IMR-90 (cell line): ENCODE measurements at regions not wholly inside any gene's neighbourhood (a gene's known extent, or its start where the extent isn't known, plus 50 kb on each side); places are given as distances from the start of the nearest gene placed in this dataset.

Experiments
- ATAC-seq: fragments of 200-7000 bp; cut with Tn5 transposase; 2 replicates; pipeline ENCODE4 v1.9.1; 2020; ENCODE audit warnings: low read depth, mild to moderate bottlenecking, moderate library complexity
- BruUV-seq: library from RNA; stranded (reverse); fragments of 400-500 nt; replicated peaks from 2 replicates; lab custom pipeline; 2021; lab: Mats Ljungman, UMichigan
- CTCF ChIA-PET: fragments of 300-600 bp; formaldehyde crosslinking; extraction: SDS; loops from one replicate; lab custom pipeline; 2021; ENCODE audit warnings: antibody characterized with exemption; lab: Yijun Ruan, JAX
- POLR2A ChIA-PET: fragments of 300-600 bp; sonication (Branson Sonifier 250); formaldehyde crosslinking; loops from one replicate; lab custom pipeline; 2022; ENCODE audit warnings: antibody characterized with exemption; ENCODE audit not compliant: unreplicated experiment; lab: Charles Lee
- DNase-seq: peaks from one replicate; pipeline ENCODE4 v3.0.0; 2013
- H2AFZ ChIP-seq: replicated peaks from 2 replicates; pipeline ENCODE3; 2013; ENCODE audit warnings: low read length, mild to moderate bottlenecking; ENCODE audit not compliant: poor library complexity
- H2AK5ac ChIP-seq: 2 replicates; pipeline ENCODE4 v1.6.1; 2013; ENCODE audit warnings: low read depth, low read length, inconsistent platforms
- H2AK9ac ChIP-seq: replicated peaks from 2 replicates; pipeline ENCODE3; 2013; ENCODE audit warnings: mild to moderate bottlenecking, low read depth, low read length, moderate library complexity; ENCODE audit not compliant: poor library complexity
- H2BK120ac ChIP-seq: 2 replicates; pipeline ENCODE4 v1.6.1; 2013; ENCODE audit warnings: low read depth, low read length, inconsistent platforms
- H2BK15ac ChIP-seq: 3 replicates; pipeline ENCODE4 v1.6.1; 2013; ENCODE audit warnings: low read depth, low read length, inconsistent platforms
- H2BK20ac ChIP-seq: 2 replicates; pipeline ENCODE4 v1.6.1; 2013; ENCODE audit warnings: low read depth, mild to moderate bottlenecking, inconsistent platforms, low read length, moderate library complexity
- H2BK5ac ChIP-seq: 2 replicates; pipeline ENCODE4 v1.6.1; 2013; ENCODE audit warnings: mild to moderate bottlenecking, low read depth, low read length, inconsistent platforms; ENCODE audit not compliant: poor library complexity, severe bottlenecking
- H3K14ac ChIP-seq: replicated peaks from 2 replicates; pipeline ENCODE4 v1.6.1; 2013; ENCODE audit warnings: low read depth, low read length, inconsistent platforms
- H3K18ac ChIP-seq: 2 replicates; pipeline ENCODE4 v1.6.1; 2013; ENCODE audit warnings: low read depth, low read length, control low read depth
- H3K23ac ChIP-seq: 2 replicates; pipeline ENCODE4 v1.6.1; 2013; ENCODE audit warnings: low read depth, low read length, inconsistent platforms
- H3K27ac ChIP-seq: 2 replicates; pipeline ENCODE4 v1.5.1; 2013; ENCODE audit warnings: mild to moderate bottlenecking, control low read depth, low read length; ENCODE audit not compliant: insufficient read depth
- H3K27me3 ChIP-seq: 2 replicates; pipeline ENCODE4 v1.6.1; 2013; ENCODE audit warnings: low read length; ENCODE audit not compliant: control insufficient read depth, insufficient read depth
- H3K36me3 ChIP-seq: 2 replicates; pipeline ENCODE4 v1.6.1; 2013; ENCODE audit warnings: low read length, mixed read lengths; ENCODE audit not compliant: control insufficient read depth, insufficient read depth
- H3K4ac ChIP-seq: 2 replicates; pipeline ENCODE4 v1.6.1; 2013; ENCODE audit warnings: low read depth, low read length, inconsistent platforms
- H3K4me1 ChIP-seq: 2 replicates; pipeline ENCODE4 v1.6.1; 2013; ENCODE audit warnings: low read length, mixed read lengths; ENCODE audit not compliant: control insufficient read depth, insufficient read depth
- H3K4me2 ChIP-seq: 2 replicates; pipeline ENCODE4 v1.6.1; 2013; ENCODE audit warnings: low read depth, mild to moderate bottlenecking, control low read depth, low read length, moderate library complexity
- H3K4me3 ChIP-seq: 2 replicates; pipeline ENCODE4 v1.5.1; 2013; ENCODE audit warnings: low read depth, mild to moderate bottlenecking, control low read depth, low read length, moderate library complexity; ENCODE audit not compliant: insufficient read depth
- H3K56ac ChIP-seq: 2 replicates; pipeline ENCODE4 v1.6.1; 2013; ENCODE audit warnings: low read length, inconsistent platforms; ENCODE audit not compliant: insufficient read depth; ENCODE audit errors: extremely low read depth
- H3K79me1 ChIP-seq, 2 experiments: 2 replicates each; pipeline ENCODE4 v1.6.1; 2013; ENCODE audit warnings: low read length in 2 of 2, inconsistent platforms in 1 of 2, low read depth in 1 of 2
- H3K9ac ChIP-seq: 2 replicates; pipeline ENCODE4 v1.6.1; 2013; ENCODE audit warnings: low read depth, low read length, control low read depth
- H3K9me1 ChIP-seq: 2 replicates; pipeline ENCODE4 v1.6.1; 2013; ENCODE audit warnings: low read length, inconsistent platforms; ENCODE audit not compliant: insufficient read depth
- H3K9me3 ChIP-seq: 2 replicates; pipeline ENCODE4 v1.6.1; 2013; ENCODE audit warnings: low read length; ENCODE audit not compliant: control insufficient read depth, insufficient read depth
- H4K20me1 ChIP-seq: 2 replicates; pipeline ENCODE4 v1.6.1; 2013; ENCODE audit warnings: low read length, inconsistent platforms; ENCODE audit not compliant: insufficient read depth
- H4K5ac ChIP-seq: 2 replicates; pipeline ENCODE4 v1.6.1; 2013; ENCODE audit warnings: mild to moderate bottlenecking, low read depth, low read length, control low read depth
- H4K8ac ChIP-seq, 2 experiments: 2 replicates each; pipeline ENCODE4 v1.6.1; 2013; ENCODE audit warnings: low read depth in 2 of 2, low read length in 2 of 2, control low read depth in 1 of 2, inconsistent platforms in 1 of 2
- H4K91ac ChIP-seq: 2 replicates; pipeline ENCODE4 v1.6.1; 2013; ENCODE audit warnings: low read depth, low read length, inconsistent platforms; ENCODE audit not compliant: insufficient read depth
- MXI1 ChIP-seq: IDR thresholded peaks from 2 replicates; pipeline ENCODE4 v1.6.1; 2012; ENCODE audit warnings: low read depth, mild to moderate bottlenecking, low read length, moderate library complexity, borderline replicate concordance
- WGBS, 2 experiments: methylation state at CpG; one replicate each; pipeline versions ENCODE4 v1.1.5 to v1.1.7; 2013; ENCODE audit warnings: missing lambda C conversion rate in 2 of 2; ENCODE audit not compliant: insufficient read length in 1 of 2; ENCODE audit errors: extremely low coverage in 2 of 2; 5-methylcytosine and 5-hydroxymethylcytosine counted together
- dilution Hi-C: fragments of 300-500 bp; cut with HindIII; formaldehyde crosslinking; loops from one replicate; pipeline ENCODE4 v1.14.3; 2018; ENCODE audit warnings: low sequenced_read_pairs; ENCODE audit not compliant: unreplicated experiment
- in situ Hi-C: fragments of 300-500 bp; cut with MboI; formaldehyde crosslinking; loops from 3 replicates; pipeline ENCODE4 v1.14.3; 2019; ENCODE audit warnings: low sequenced_read_pairs, inconsistent platforms, mixed read lengths
- intact Hi-C: fragments of 100-400 bp; cut with micrococcal nuclease; formaldehyde crosslinking; loops from 2 replicates; pipeline ENCODE4 v1.10.0; 2022

DNA sequence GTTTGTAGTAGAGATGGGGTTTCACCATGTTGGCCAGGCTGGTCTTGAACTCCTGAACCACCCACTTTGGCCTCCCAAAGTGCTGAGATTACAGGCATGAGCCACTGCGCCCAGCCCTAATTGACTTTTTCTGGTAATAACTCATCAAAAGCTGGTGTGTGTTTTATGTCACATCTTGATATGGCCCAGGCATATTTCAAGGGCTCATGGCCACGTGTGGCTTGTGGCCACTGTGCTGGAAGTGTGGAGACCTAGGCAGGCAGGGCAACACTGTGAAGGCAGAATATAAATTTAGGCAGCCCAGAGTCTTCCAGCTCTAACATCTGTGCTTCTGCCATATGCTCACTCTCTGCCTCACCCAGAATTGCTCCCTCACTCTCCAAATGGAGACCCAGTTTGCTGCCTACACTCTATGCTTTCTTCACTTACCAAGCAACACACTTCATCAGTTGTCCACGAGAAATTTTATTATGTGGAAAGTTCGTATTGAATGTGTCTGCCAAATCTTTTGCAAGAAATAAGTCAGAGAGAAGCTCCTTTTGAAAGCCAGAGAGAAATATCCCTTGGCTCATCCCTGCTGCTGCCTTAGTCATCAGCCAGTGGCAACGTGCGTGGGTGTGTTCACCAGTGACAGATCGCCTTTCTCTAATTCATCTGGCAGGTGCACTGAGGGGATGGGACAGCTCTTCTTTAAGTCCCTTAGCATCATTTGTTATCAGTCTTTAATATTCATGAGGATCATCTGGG lies 129.4 kb upstream of the CXCR4 start:
- no peak overlapping the region for H2BK120ac ChIP-seq
- intact Hi-C loops (no loop called here), in situ Hi-C loops (no loop called here), dilution Hi-C loops (no loop called here)
- no peak overlapping the region for H2BK5ac ChIP-seq
- H2AK9ac ChIP-seq, result no peak overlapping the region
- H3K56ac ChIP-seq, result no peak overlapping the region
- H3K14ac ChIP-seq, result no peak overlapping the region
- H3K4me1 ChIP-seq, result no peaks in the 10 kb centered on the region
- no peaks in the 10 kb centered on the region for H3K27me3 ChIP-seq
- H3K4me2 ChIP-seq, result no peak overlapping the region
- H3K9me3 ChIP-seq, result no peaks in the 10 kb centered on the region
- H3K4me3 ChIP-seq, result no peak overlapping the region
- no peak overlapping the region for H3K18ac ChIP-seq
- H4K8ac ChIP-seq, result no peak overlapping the region
- no TSS peak for BruUV-seq
- TF ChIP-seq MXI1, result no peak
- H2BK15ac ChIP-seq, result no peak overlapping the region
- no peak overlapping the region for H2AK5ac ChIP-seq
- no peak overlapping the region for H4K5ac ChIP-seq
- H4K91ac ChIP-seq, result no peak overlapping the region
- WGBS, 2 experiments, result no CpG with 5 or more reads among the region's 7 CpGs
- H2BK20ac ChIP-seq, result no peak overlapping the region
- DNase-seq (no peak), ATAC-seq (no peak)
- H3K36me3 ChIP-seq, result no peaks in the 10 kb centered on the region
- no peak overlapping the region for H3K9ac ChIP-seq
- POLR2A ChIA-PET, result no interaction called here
- no peak overlapping the region for H3K4ac ChIP-seq
- no peak overlapping the region for H3K27ac ChIP-seq
- H3K79me1 ChIP-seq, result no peaks in the 10 kb centered on the region
- H4K20me1 ChIP-seq, result no peaks in the 10 kb centered on the region
- CTCF ChIA-PET, result no interaction called here
- H3K9me1 ChIP-seq, result no peaks in the 10 kb centered on the region
- H2AFZ ChIP-seq, result no peak overlapping the region
- H3K23ac ChIP-seq, result no peak overlapping the region
